MM.1S (cell line): ENCODE measurements at regions not wholly inside any gene's neighbourhood (a gene's known extent, or its start where the extent isn't known, plus 50 kb on each side); places are given as distances from the start of the nearest gene placed in this dataset.

Experiments
- DNase-seq: peaks from one replicate; pipeline ENCODE4 v3.0.0-alpha.2; 2015
- H2AFZ ChIP-seq: fragments of 300-600 bp; sonication (generic); 2 replicates; pipeline ENCODE4 v1.6.0; 2016; ENCODE audit warnings: antibody characterized with exemption, low read length
- H3F3A ChIP-seq: fragments of 300-600 bp; sonication (generic); 2 replicates; pipeline ENCODE4 v1.6.1; 2016; ENCODE audit warnings: mild to moderate bottlenecking, antibody characterized with exemption, low read length, moderate library complexity, mixed read lengths; ENCODE audit not compliant: insufficient read depth
- H3K27ac ChIP-seq: fragments of 300-600 bp; sonication (generic); 2 replicates; pipeline ENCODE4 v1.5.1; 2016; ENCODE audit warnings: mild to moderate bottlenecking, low read length
- H3K27me3 ChIP-seq: fragments of 300-600 bp; sonication (generic); replicated peaks from 2 replicates; pipeline ENCODE4 v1.6.0; 2016; ENCODE audit warnings: low read length; ENCODE audit not compliant: insufficient read depth
- H3K36me3 ChIP-seq: fragments of 300-600 bp; sonication (generic); replicated peaks from 2 replicates; pipeline ENCODE4 v1.6.1; 2016; ENCODE audit warnings: mild to moderate bottlenecking, low read length, mixed read lengths; ENCODE audit not compliant: insufficient read depth
- H3K4me1 ChIP-seq: fragments of 300-600 bp; sonication (generic); 2 replicates; pipeline ENCODE4 v1.6.1; 2016; ENCODE audit warnings: low read length, mixed read lengths
- H3K4me2 ChIP-seq: fragments of 300-600 bp; sonication (generic); 2 replicates; pipeline ENCODE4 v1.6.0; 2016; ENCODE audit warnings: low read depth, low read length
- H3K4me3 ChIP-seq: fragments of 300-600 bp; sonication (generic); 2 replicates; pipeline ENCODE4 v1.5.1; 2016; ENCODE audit warnings: low read length, mixed read lengths
- H3K79me2 ChIP-seq: fragments of 300-600 bp; sonication (generic); 2 replicates; pipeline ENCODE4 v1.6.1; 2016; ENCODE audit warnings: mixed run types, low read length, mixed read lengths
- H3K9ac ChIP-seq: fragments of 300-600 bp; sonication (generic); 2 replicates; pipeline ENCODE4 v1.6.1; 2016; ENCODE audit warnings: low read length, mixed read lengths
- H3K9me2 ChIP-seq: fragments of 300-600 bp; sonication (generic); replicated peaks from 2 replicates; pipeline ENCODE4 v1.6.1; 2016; ENCODE audit warnings: mild to moderate bottlenecking, low read length, mixed read lengths; ENCODE audit not compliant: insufficient read depth
- H3K9me3 ChIP-seq: fragments of 300-600 bp; sonication (generic); replicated peaks from 2 replicates; pipeline ENCODE4 v1.6.1; 2016; ENCODE audit warnings: mild to moderate bottlenecking, low read length, mixed read lengths; ENCODE audit not compliant: insufficient read depth
- H4K20me1 ChIP-seq: fragments of 300-600 bp; sonication (generic); 2 replicates; pipeline ENCODE4 v1.6.1; 2016; ENCODE audit warnings: mild to moderate bottlenecking, low read length, moderate library complexity, mixed read lengths; ENCODE audit not compliant: insufficient read depth
- CTCF ChIP-seq: fragments of 300-600 bp; sonication (generic); IDR thresholded peaks from 2 replicates; pipeline ENCODE4 v1.5.1; 2016; ENCODE audit warnings: antibody characterized with exemption, low read length, mixed read lengths
- EZH2 ChIP-seq: fragments of 300-600 bp; sonication (generic); optimal IDR thresholded peaks from 2 replicates; pipeline ENCODE3; 2017; ENCODE audit warnings: low read depth, mild to moderate bottlenecking, antibody characterized with exemption, low read length, mixed read lengths
- EZH2phosphoT487 ChIP-seq: fragments of 300-600 bp; sonication (generic); IDR thresholded peaks from 2 replicates; pipeline ENCODE4 v1.6.1; 2018; ENCODE audit warnings: antibody characterized with exemption, low read length

GRCh38 chr2:147756069-147756468 lies 88.8 kb upstream of the ACVR2A start:
- H2AFZ ChIP-seq, result no peak overlapping the region
- no peaks in the 10 kb centered on the region for H3K4me1 ChIP-seq
- H3K9ac ChIP-seq, result no peak overlapping the region
- H4K20me1 ChIP-seq, result no peaks in the 10 kb centered on the region
- no peaks in the 10 kb centered on the region for H3K27me3 ChIP-seq
- DNase-seq, result no peak
- H3F3A ChIP-seq, result no peaks in the 10 kb centered on the region
- H3K79me2 ChIP-seq, result no peaks in the 10 kb centered on the region
- H3K9me3 ChIP-seq, result no peaks in the 10 kb centered on the region
- no peaks in the 10 kb centered on the region for H3K36me3 ChIP-seq
- no peak overlapping the region for H3K27ac ChIP-seq
- H3K4me2 ChIP-seq, result no peak overlapping the region
- no peaks in the 10 kb centered on the region for H3K9me2 ChIP-seq
- TF ChIP-seq EZH2, result no peak
- no peak for TF ChIP-seq CTCF
- no peak for TF ChIP-seq EZH2phosphoT487
- no peak overlapping the region for H3K4me3 ChIP-seq

- H3K9ac ChIP-seq, result no peak overlapping the region
- no peak overlapping the region for H3K4me3 ChIP-seq
- H4K20me1 ChIP-seq, result no peaks in the 10 kb centered on the region
- H3K79me2 ChIP-seq, result no peaks in the 10 kb centered on the region
- no peaks in the 10 kb centered on the region for H3K36me3 ChIP-seq
- H3K9me2 ChIP-seq, result no peaks in the 10 kb centered on the region
- H3F3A ChIP-seq, result no peaks in the 10 kb centered on the region
- no peaks in the 10 kb centered on the region for H3K27me3 ChIP-seq
- H3K4me1 ChIP-seq, result no peaks in the 10 kb centered on the region
- H3K27ac ChIP-seq, result no peak overlapping the region
- no peak for DNase-seq
- no peaks in the 10 kb centered on the region for H3K9me3 ChIP-seq
- TF ChIP-seq EZH2, result no peak
- H2AFZ ChIP-seq, result no peak overlapping the region
- H3K4me2 ChIP-seq, result no peak overlapping the region
These were observed 104.5 kb upstream of the ACVR2A start for GRCh38 chr2:147740211-147740927.

GRCh38 chr2:147739508-147739907 lies 105.3 kb upstream of the ACVR2A start:
- H3K9me3 ChIP-seq, result no peaks in the 10 kb centered on the region
- no peak overlapping the region for H3K4me2 ChIP-seq
- no peak overlapping the region for H3K9ac ChIP-seq
- no peak overlapping the region for H2AFZ ChIP-seq
- no peaks in the 10 kb centered on the region for H3K36me3 ChIP-seq
- no peaks in the 10 kb centered on the region for H3K4me1 ChIP-seq
- H3K9me2 ChIP-seq, result no peaks in the 10 kb centered on the region
- no peak for TF ChIP-seq EZH2
- TF ChIP-seq EZH2phosphoT487, result no peak
- no peak for TF ChIP-seq CTCF
- no peaks in the 10 kb centered on the region for H3F3A ChIP-seq
- no peaks in the 10 kb centered on the region for H4K20me1 ChIP-seq
- H3K79me2 ChIP-seq, result no peaks in the 10 kb centered on the region
- no peak for DNase-seq
- H3K27me3 ChIP-seq, result no peaks in the 10 kb centered on the region
- H3K27ac ChIP-seq, result no peak overlapping the region
- no peak overlapping the region for H3K4me3 ChIP-seq

- Histone ChIP-seq H3K9me3 (no peaks in the 10 kb centered on the region), H3K4me3 (no peak overlapping the region), H3K4me2 (no peak overlapping the region), H3K9me2 (no peaks in the 10 kb centered on the region), H4K20me1 (no peaks in the 10 kb centered on the region), H3K27me3 (no peaks in the 10 kb centered on the region), H3K79me2 (no peaks in the 10 kb centered on the region), H3F3A (no peaks in the 10 kb centered on the region), H3K36me3 (no peaks in the 10 kb centered on the region), H3K4me1 (no peaks in the 10 kb centered on the region), H2AFZ (no peak overlapping the region), H3K9ac (no peak overlapping the region), H3K27ac (no peak overlapping the region)
- TF ChIP-seq EZH2phosphoT487 (no peak), CTCF (no peak), EZH2 (no peak)
- no peak for DNase-seq
These were observed 126.0 kb upstream of the ACVR2A start for GRCh38 chr2:147718831-147719230.
